HUES6 (cell line): ENCODE measurements at regions not wholly inside any gene's neighbourhood (a gene's known extent, or its start where the extent isn't known, plus 50 kb on each side); places are given as distances from the start of the nearest gene placed in this dataset.
"Not testable (repeated sequence)": the region's sequence is repeated elsewhere in the genome, so short reads cannot be mapped to it uniquely, and the experiment has no call there.

Source experiments
- H3K27ac ChIP-seq: 2 replicates; pipeline ENCODE4 v1.7.0; 2013; ENCODE audit warnings: low read depth, mild to moderate bottlenecking, low read length, inconsistent platforms
- H3K27me3 ChIP-seq: 2 replicates; pipeline ENCODE4 v1.6.1; 2013; ENCODE audit warnings: low read length; ENCODE audit not compliant: control insufficient read depth, insufficient read depth
- H3K36me3 ChIP-seq: 2 replicates; pipeline ENCODE4 v1.6.1; 2013; ENCODE audit warnings: low read length; ENCODE audit not compliant: control insufficient read depth, insufficient read depth
- H3K4me1 ChIP-seq: 2 replicates; pipeline ENCODE4 v1.6.1; 2013; ENCODE audit warnings: low read length; ENCODE audit not compliant: control insufficient read depth, insufficient read depth
- H3K4me3 ChIP-seq: 2 replicates; pipeline ENCODE4 v1.5.1; 2013; ENCODE audit warnings: low read depth, low read length
- H3K9ac ChIP-seq: one replicate; pipeline ENCODE4 v1.6.1; 2013; ENCODE audit warnings: mild to moderate bottlenecking, low read length
- H3K9me3 ChIP-seq: 2 replicates; pipeline ENCODE4 v1.6.1; 2013; ENCODE audit warnings: low read depth, low read length; ENCODE audit not compliant: control insufficient read depth, insufficient read depth

- Histone ChIP-seq H3K27me3 (no peaks in the 10 kb centered on the region), H3K4me1 (no peaks in the 10 kb centered on the region), H3K4me3 (no peak overlapping the region), H3K9ac (no peak overlapping the region), H3K27ac (no peak overlapping the region), H3K9me3 (no peaks in the 10 kb centered on the region; the same call in 1 of the 2 replicates), H3K36me3 (no peaks in the 10 kb centered on the region)
Measured at GRCh38 chr2:8502316-8502715, 179.5 kb upstream of the ID2 start.

GRCh38 chr2:8505311-8505920 lies 176.4 kb upstream of the ID2 start:
- H3K36me3 ChIP-seq = no peaks in the 10 kb centered on the region
- H3K27ac ChIP-seq = no peak overlapping the region
- H3K4me1 ChIP-seq = no peaks in the 10 kb centered on the region
- H3K9me3 ChIP-seq = peaks cover 23% of the 10 kb centered on the region
- H3K9ac ChIP-seq = no peak overlapping the region
- H3K27me3 ChIP-seq = no peaks in the 10 kb centered on the region
- no peak overlapping the region for H3K4me3 ChIP-seq

GRCh38 chr2:8506746-8507145 lies 175.1 kb upstream of the ID2 start:
- no peak overlapping the region for H3K9ac ChIP-seq
- peaks cover 31% of the 10 kb centered on the region for H3K9me3 ChIP-seq
- H3K4me1 ChIP-seq = no peaks in the 10 kb centered on the region
- H3K4me3 ChIP-seq = no peak overlapping the region
- H3K36me3 ChIP-seq = no peaks in the 10 kb centered on the region
- no peaks in the 10 kb centered on the region for H3K27me3 ChIP-seq
- no peak overlapping the region for H3K27ac ChIP-seq

- Histone ChIP-seq H3K9ac (no peak overlapping the region), H3K36me3 (no peaks in the 10 kb centered on the region), H3K9me3 (peaks cover 37% of the 10 kb centered on the region), H3K4me3 (no peak overlapping the region), H3K27ac (no peak overlapping the region), H3K4me1 (no peaks in the 10 kb centered on the region), H3K27me3 (no peaks in the 10 kb centered on the region)
Measured at GRCh38 chr2:8508766-8509165, 173.1 kb upstream of the ID2 start.

GRCh38 chr2:8509621-8510020 lies 172.2 kb upstream of the ID2 start:
- Histone ChIP-seq H3K9ac (no peak overlapping the region), H3K4me1 (no peaks in the 10 kb centered on the region), H3K4me3 (no peak overlapping the region), H3K9me3 (peaks cover 43% of the 10 kb centered on the region), H3K36me3 (no peaks in the 10 kb centered on the region), H3K27me3 (no peaks in the 10 kb centered on the region), H3K27ac (no peak overlapping the region)

- not testable (repeated sequence) for H3K36me3 ChIP-seq, H3K27me3 ChIP-seq
- peaks cover 43% of the 10 kb centered on the region for H3K9me3 ChIP-seq
Measured at GRCh38 chr2:8510055-8510454, 171.8 kb upstream of the ID2 start.

GRCh38 chr2:8510519-8510918 lies 171.3 kb upstream of the ID2 start:
- H3K27me3 ChIP-seq = no peaks in the 10 kb centered on the region
- H3K4me3 ChIP-seq = no peak overlapping the region
- H3K27ac ChIP-seq = no peak overlapping the region
- no peaks in the 10 kb centered on the region for H3K4me1 ChIP-seq
- no peak overlapping the region for H3K9ac ChIP-seq
- peaks cover 43% of the 10 kb centered on the region for H3K9me3 ChIP-seq
- no peaks in the 10 kb centered on the region for H3K36me3 ChIP-seq

More at GRCh38 chr2:8510055-8510454, 171.8 kb upstream of the ID2 start:
- not testable (repeated sequence) for H3K4me1 ChIP-seq, H3K27ac ChIP-seq, H3K4me3 ChIP-seq, H3K9ac ChIP-seq

GRCh38 chr2:8511868-8512612 lies 169.8 kb upstream of the ID2 start:
- no peaks in the 10 kb centered on the region for H3K27me3 ChIP-seq
- no peak overlapping the region for H3K9ac ChIP-seq
- no peaks in the 10 kb centered on the region for H3K36me3 ChIP-seq
- H3K4me1 ChIP-seq = no peaks in the 10 kb centered on the region
- H3K4me3 ChIP-seq = no peak overlapping the region
- H3K9me3 ChIP-seq = peaks cover 43% of the 10 kb centered on the region
- H3K27ac ChIP-seq = no peak overlapping the region

- no peak overlapping the region for H3K4me3 ChIP-seq
- H3K4me1 ChIP-seq = no peaks in the 10 kb centered on the region
- H3K36me3 ChIP-seq = no peaks in the 10 kb centered on the region
- H3K9me3 ChIP-seq = peaks cover 36% of the 10 kb centered on the region
- no peaks in the 10 kb centered on the region for H3K27me3 ChIP-seq
- no peak overlapping the region for H3K27ac ChIP-seq
- H3K9ac ChIP-seq = no peak overlapping the region
Measured at GRCh38 chr2:8513601-8514273, 168.1 kb upstream of the ID2 start.

GRCh38 chr2:8514274-8514662 lies 167.6 kb upstream of the ID2 start:
- no peak overlapping the region for H3K27ac ChIP-seq
- H3K4me3 ChIP-seq = no peak overlapping the region
- H3K9ac ChIP-seq = no peak overlapping the region
- H3K9me3 ChIP-seq = peaks cover 31% of the 10 kb centered on the region
- H3K36me3 ChIP-seq = no peaks in the 10 kb centered on the region
- H3K4me1 ChIP-seq = no peaks in the 10 kb centered on the region
- H3K27me3 ChIP-seq = no peaks in the 10 kb centered on the region
